ENCODE measurements at regions not wholly inside any gene's neighbourhood (a gene's known extent, or its start where the extent isn't known, plus 50 kb on each side); places are given as distances from the start of the nearest gene placed in this dataset.

GRCh38 chr9:115717711-115718173, 435.8 kb upstream of the PAPPA start:
- H3K27ac Mint-ChIP-seq = no peak overlapping the region
- CTCF ChIA-PET = interaction anchor here in 1 of 2 donors (0.5 kb wide), 1 partner anchor 945 kb away, joined by 3 read pairs; no protein-coding TSS in a partner anchor
- H3K27me3 ChIP-seq (replicated peaks in 1 of 2; ENCODE audit: control insufficient read depth in 2 of 2, extremely low read depth in 1 of 2, insufficient read depth in 2 of 2, low read length in 1 of 2) = no peaks in the 10 kb centered on the region
- H3K9me3 ChIP-seq = no peaks in the 10 kb centered on the region
- no peak overlapping the region for H3K27ac ChIP-seq (ENCODE audit: low read length)
- 89% methylated on average over 1 of the region's 1 CpG for WGBS (ENCODE audit: insufficient coverage)
- H3K27me3 Mint-ChIP-seq = no peaks in the 10 kb centered on the region
- no peaks in the 10 kb centered on the region for H3K4me1 ChIP-seq (ENCODE audit: control insufficient read depth in 1 of 2, extremely low read depth in 1 of 2, insufficient read depth in 2 of 2, low read length in 2 of 2)
- H3K4me3 ChIP-seq (ENCODE audit: control insufficient read depth in 1 of 2, extremely low read depth in 1 of 2, low read length in 1 of 2) = no peak overlapping the region
- no peak for DNase-seq
- no peaks in the 10 kb centered on the region for H3K36me3 ChIP-seq (ENCODE audit: control insufficient read depth in 2 of 2, extremely low read depth in 1 of 2, insufficient read depth in 1 of 2, low read length in 1 of 2)
- ATAC-seq (replicated peaks in 1 of 4) = no peak
- no peaks in the 10 kb centered on the region for H3K36me3 Mint-ChIP-seq
- peaks cover 0 to 13% (median 0%) of the 10 kb centered on the region in 3 donors for H3K9me3 Mint-ChIP-seq
- POLR2A ChIA-PET = no interaction called here
- H3K4me3 Mint-ChIP-seq = no peak overlapping the region
- no peaks in the 10 kb centered on the region for H3K4me1 Mint-ChIP-seq

GRCh38 chr9:115730396-115730795, 423.2 kb upstream of the PAPPA start:
- ATAC-seq (replicated peaks in 1 of 4) = no peak
- H3K27me3 ChIP-seq (replicated peaks in 1 of 2; ENCODE audit: control insufficient read depth in 2 of 2, extremely low read depth in 1 of 2, insufficient read depth in 2 of 2, low read length in 1 of 2) = no peaks in the 10 kb centered on the region
- no peaks in the 10 kb centered on the region for H3K36me3 ChIP-seq (ENCODE audit: control insufficient read depth in 2 of 2, extremely low read depth in 1 of 2, insufficient read depth in 1 of 2, low read length in 1 of 2)
- H3K36me3 Mint-ChIP-seq = no peaks in the 10 kb centered on the region
- no peaks in the 10 kb centered on the region for H3K9me3 ChIP-seq
- H3K9me3 Mint-ChIP-seq = peaks cover 11 to 20% (median 14%) of the 10 kb centered on the region in 3 donors
- H3K27ac Mint-ChIP-seq = no peak overlapping the region
- H3K4me3 Mint-ChIP-seq = no peak overlapping the region
- no peak overlapping the region for H3K27ac ChIP-seq (ENCODE audit: low read length)
- H3K4me1 Mint-ChIP-seq = no peaks in the 10 kb centered on the region
- no peaks in the 10 kb centered on the region for H3K27me3 Mint-ChIP-seq
- no peak for DNase-seq
- POLR2A ChIA-PET = no interaction called here
- CTCF ChIA-PET = no interaction called here
- 50% methylated on average over 1 of the region's 4 CpGs for WGBS (ENCODE audit: insufficient coverage)
- H3K4me1 ChIP-seq (ENCODE audit: control insufficient read depth in 1 of 2, extremely low read depth in 1 of 2, insufficient read depth in 2 of 2, low read length in 2 of 2) = no peaks in the 10 kb centered on the region
- no peak overlapping the region for H3K4me3 ChIP-seq (ENCODE audit: control insufficient read depth in 1 of 2, extremely low read depth in 1 of 2, low read length in 1 of 2)

- H3K4me3 Mint-ChIP-seq = no peak overlapping the region
- H3K27ac ChIP-seq (ENCODE audit: low read length) = no peak overlapping the region
- no peak overlapping the region for H3K4me3 ChIP-seq (ENCODE audit: control insufficient read depth in 1 of 2, extremely low read depth in 1 of 2, low read length in 1 of 2)
- no peaks in the 10 kb centered on the region for H3K9me3 ChIP-seq
- peaks cover 11 to 20% (median 14%) of the 10 kb centered on the region in 3 donors for H3K9me3 Mint-ChIP-seq
- H3K4me1 Mint-ChIP-seq = no peaks in the 10 kb centered on the region
- no peaks in the 10 kb centered on the region for H3K36me3 Mint-ChIP-seq
- H3K4me1 ChIP-seq (ENCODE audit: control insufficient read depth in 1 of 2, extremely low read depth in 1 of 2, insufficient read depth in 2 of 2, low read length in 2 of 2) = no peaks in the 10 kb centered on the region
- WGBS (ENCODE audit: insufficient coverage) = no CpG with 5 or more reads among the region's 1 CpG
- no peaks in the 10 kb centered on the region for H3K27me3 Mint-ChIP-seq
- DNase-seq = no peak
- H3K36me3 ChIP-seq (ENCODE audit: control insufficient read depth in 2 of 2, extremely low read depth in 1 of 2, insufficient read depth in 1 of 2, low read length in 1 of 2) = no peaks in the 10 kb centered on the region
- CTCF ChIA-PET = no interaction called here
- H3K27ac Mint-ChIP-seq = no peak overlapping the region
- no peak for ATAC-seq (replicated peaks in 1 of 4)
- POLR2A ChIA-PET = no interaction called here
- no peaks in the 10 kb centered on the region for H3K27me3 ChIP-seq (replicated peaks in 1 of 2; ENCODE audit: control insufficient read depth in 2 of 2, extremely low read depth in 1 of 2, insufficient read depth in 2 of 2, low read length in 1 of 2)
Observed at GRCh38 chr9:115730845-115731244, 422.7 kb upstream of the PAPPA start.

- ATAC-seq (replicated peaks in 1 of 4) (no peak), DNase-seq (no peak)
- ChIA-PET CTCF (no interaction called here), POLR2A (no interaction called here)
- Histone ChIP-seq H3K4me3 (ENCODE audit: control insufficient read depth in 1 of 2, extremely low read depth in 1 of 2, low read length in 1 of 2) (no peak overlapping the region), H3K27ac (ENCODE audit: low read length) (no peak overlapping the region), H3K36me3 (ENCODE audit: control insufficient read depth in 2 of 2, extremely low read depth in 1 of 2, insufficient read depth in 1 of 2, low read length in 1 of 2) (no peaks in the 10 kb centered on the region), H3K4me1 (ENCODE audit: control insufficient read depth in 1 of 2, extremely low read depth in 1 of 2, insufficient read depth in 2 of 2, low read length in 2 of 2) (no peaks in the 10 kb centered on the region), H3K27me3 (replicated peaks in 1 of 2; ENCODE audit: control insufficient read depth in 2 of 2, extremely low read depth in 1 of 2, insufficient read depth in 2 of 2, low read length in 1 of 2) (no peaks in the 10 kb centered on the region), H3K9me3 (no peaks in the 10 kb centered on the region)
- Mint-ChIP-seq H3K9me3 (peaks cover 5 to 13% (median 6%) of the 10 kb centered on the region in 3 donors), H3K4me3 (no peak overlapping the region), H3K27me3 (peaks cover 0 to 4% of the 10 kb centered on the region in 2 donors), H3K4me1 (no peaks in the 10 kb centered on the region), H3K36me3 (no peaks in the 10 kb centered on the region), H3K27ac (no peak overlapping the region)
- WGBS (ENCODE audit: insufficient coverage) = no CpG with 5 or more reads among the region's 4 CpGs
Observed at GRCh38 chr9:115733318-115734110, 420.1 kb upstream of the PAPPA start.

- no peaks in the 10 kb centered on the region for H3K36me3 Mint-ChIP-seq
- peaks cover 0 to 4% of the 10 kb centered on the region in 2 donors for H3K27me3 Mint-ChIP-seq
- CTCF ChIA-PET = no interaction called here
- 83% methylated on average over 3 of the region's 7 CpGs for WGBS (ENCODE audit: insufficient coverage)
- Histone ChIP-seq H3K4me3 (ENCODE audit: control insufficient read depth in 1 of 2, extremely low read depth in 1 of 2, low read length in 1 of 2) (no peak overlapping the region), H3K9me3 (no peaks in the 10 kb centered on the region), H3K4me1 (ENCODE audit: control insufficient read depth in 1 of 2, extremely low read depth in 1 of 2, insufficient read depth in 2 of 2, low read length in 2 of 2) (no peaks in the 10 kb centered on the region), H3K27me3 (replicated peaks in 1 of 2; ENCODE audit: control insufficient read depth in 2 of 2, extremely low read depth in 1 of 2, insufficient read depth in 2 of 2, low read length in 1 of 2) (no peaks in the 10 kb centered on the region), H3K36me3 (ENCODE audit: control insufficient read depth in 2 of 2, extremely low read depth in 1 of 2, insufficient read depth in 1 of 2, low read length in 1 of 2) (no peaks in the 10 kb centered on the region), H3K27ac (ENCODE audit: low read length) (no peak overlapping the region)
- no peak overlapping the region for H3K27ac Mint-ChIP-seq
- ATAC-seq (replicated peaks in 1 of 4) (no peak), DNase-seq (no peak)
- no peak overlapping the region for H3K4me3 Mint-ChIP-seq
- H3K4me1 Mint-ChIP-seq = no peaks in the 10 kb centered on the region
- POLR2A ChIA-PET = no interaction called here
- H3K9me3 Mint-ChIP-seq = peaks cover 0 to 3% (median 0%) of the 10 kb centered on the region in 3 donors
Observed at GRCh38 chr9:115739096-115739875, 414.3 kb upstream of the PAPPA start.

GRCh38 chr9:115740986-115741385, 412.6 kb upstream of the PAPPA start:
- no peak overlapping the region for H3K27ac Mint-ChIP-seq
- no CpG with 5 or more reads among the region's 1 CpG for WGBS (ENCODE audit: insufficient coverage)
- H3K9me3 Mint-ChIP-seq = peaks cover 0 to 7% (median 0%) of the 10 kb centered on the region in 3 donors

More at GRCh38 chr9:115740986-115741385, 412.6 kb upstream of the PAPPA start:
- Histone ChIP-seq H3K9me3 (no peaks in the 10 kb centered on the region), H3K27me3 (replicated peaks in 1 of 2; ENCODE audit: control insufficient read depth in 2 of 2, extremely low read depth in 1 of 2, insufficient read depth in 2 of 2, low read length in 1 of 2) (no peaks in the 10 kb centered on the region), H3K4me1 (ENCODE audit: control insufficient read depth in 1 of 2, extremely low read depth in 1 of 2, insufficient read depth in 2 of 2, low read length in 2 of 2) (no peaks in the 10 kb centered on the region), H3K4me3 (ENCODE audit: control insufficient read depth in 1 of 2, extremely low read depth in 1 of 2, low read length in 1 of 2) (no peak overlapping the region), H3K36me3 (ENCODE audit: control insufficient read depth in 2 of 2, extremely low read depth in 1 of 2, insufficient read depth in 1 of 2, low read length in 1 of 2) (no peaks in the 10 kb centered on the region), H3K27ac (ENCODE audit: low read length) (no peak overlapping the region)
- ChIA-PET CTCF (no interaction called here), POLR2A (no interaction called here)
- DNase-seq (no peak), ATAC-seq (replicated peaks in 1 of 4) (no peak)
- Mint-ChIP-seq H3K4me3 (no peak overlapping the region), H3K36me3 (no peaks in the 10 kb centered on the region), H3K4me1 (no peaks in the 10 kb centered on the region), H3K27me3 (peaks cover 0 to 4% of the 10 kb centered on the region in 2 donors)

All from T-cell (primary cell).